ENCODE measurements at regions not wholly inside any gene's neighbourhood (a gene's known extent, or its start where the extent isn't known, plus 50 kb on each side); places are given as distances from the start of the nearest gene placed in this dataset.

- H3K27me3 ChIP-seq, result no peaks in the 10 kb centered on the region
- 61 to 67% methylated on average over 2 of the region's 2 CpGs for WGBS, 2 donors
- DNase-seq, result no peak
- peaks cover 0 to 11% (median 0%) of the 10 kb centered on the region in 11 donors for H3K9me3 ChIP-seq
- no peak for TF ChIP-seq CTCF (IDR thresholded peaks at IDR 0.05)
- no peak for ATAC-seq
- intact Hi-C loops (cut with DNase I), result no loop called here
- H3K36me3 ChIP-seq, result no peaks in the 10 kb centered on the region
- H3K27ac ChIP-seq, result no peak overlapping the region
- no peak overlapping the region for H3K4me3 ChIP-seq
- H3K4me1 ChIP-seq, result peaks cover 0 to 9% (median 0%) of the 10 kb centered on the region in 9 donors
Observed at GRCh38 chr21:35134309-35134708, 85.2 kb upstream of the RUNX1 start.

GRCh38 chr21:35128536-35128935 is 79.4 kb upstream of the RUNX1 start:
- Histone ChIP-seq H3K9me3 (peaks cover 0 to 44% (median 9%) of the 10 kb centered on the region in 11 donors), H3K4me3 (no peak overlapping the region), H3K27me3 (no peaks in the 10 kb centered on the region), H3K36me3 (no peaks in the 10 kb centered on the region), H3K27ac (no peak overlapping the region), H3K4me1 (no peaks in the 10 kb centered on the region)
- intact Hi-C loops (cut with DNase I), result no loop called here
- no peak for DNase-seq
- ATAC-seq, result no peak
- WGBS, 2 donors, result 97 to 98% methylated on average over 3 of the region's 3 CpGs
- no peak for TF ChIP-seq CTCF (IDR thresholded peaks at IDR 0.05)

- H3K27ac ChIP-seq, result no peak overlapping the region
- intact Hi-C loops (cut with DNase I), result no loop called here
- H3K4me3 ChIP-seq, result no peak overlapping the region
- no peaks in the 10 kb centered on the region for H3K36me3 ChIP-seq
- no peaks in the 10 kb centered on the region for H3K27me3 ChIP-seq
- DNase-seq (no peak), ATAC-seq (no peak)
- 74 to 80% methylated on average over 2 of the region's 2 CpGs for WGBS, 2 donors
- no peak for TF ChIP-seq CTCF (IDR thresholded peaks at IDR 0.05)
- H3K4me1 ChIP-seq, result no peaks in the 10 kb centered on the region
- peaks cover 0 to 44% (median 9%) of the 10 kb centered on the region in 11 donors for H3K9me3 ChIP-seq
Observed at GRCh38 chr21:35127851-35128250, 78.7 kb upstream of the RUNX1 start.

GRCh38 chr21:35127026-35127425 is 77.9 kb upstream of the RUNX1 start:
- Histone ChIP-seq H3K27me3 (no peaks in the 10 kb centered on the region), H3K27ac (no peak overlapping the region), H3K9me3 (peaks cover 0 to 44% (median 9%) of the 10 kb centered on the region in 11 donors), H3K4me3 (no peak overlapping the region), H3K4me1 (no peaks in the 10 kb centered on the region), H3K36me3 (no peaks in the 10 kb centered on the region)
- 63 to 75% methylated on average over 6 of the region's 6 CpGs for WGBS, 2 donors
- no peak for ATAC-seq
- intact Hi-C loops (cut with DNase I), result no loop called here
- TF ChIP-seq CTCF (IDR thresholded peaks at IDR 0.05), result no peak
- no peak for DNase-seq

Measured in heart right ventricle (tissue), 16 donors.